Stimulated activated CD8-positive, alpha-beta memory T cell treated with anti-CD3 and anti-CD28 coated beads, Interleukin-4, amount 100 ng/mL, for 4 hours (primary cell): ENCODE measurements at regions not wholly inside any gene's neighbourhood (a gene's known extent, or its start where the extent isn't known, plus 50 kb on each side); places are given as distances from the start of the nearest gene placed in this dataset.
A peak's percentile ranks its signal among the peaks of the same experiment; 100 is the strongest.
"Not testable (repeated sequence)": the region's sequence is repeated elsewhere in the genome, so short reads cannot be mapped to it uniquely, and the experiment has no call there.

Experiments
- DNase-seq, 2 donors: peaks; one replicate each; pipeline ENCODE4 v3.0.0-alpha.2; 2020; ENCODE audit warnings: low read depth in 2 of 2, low spot score in 1 of 2

DNA sequence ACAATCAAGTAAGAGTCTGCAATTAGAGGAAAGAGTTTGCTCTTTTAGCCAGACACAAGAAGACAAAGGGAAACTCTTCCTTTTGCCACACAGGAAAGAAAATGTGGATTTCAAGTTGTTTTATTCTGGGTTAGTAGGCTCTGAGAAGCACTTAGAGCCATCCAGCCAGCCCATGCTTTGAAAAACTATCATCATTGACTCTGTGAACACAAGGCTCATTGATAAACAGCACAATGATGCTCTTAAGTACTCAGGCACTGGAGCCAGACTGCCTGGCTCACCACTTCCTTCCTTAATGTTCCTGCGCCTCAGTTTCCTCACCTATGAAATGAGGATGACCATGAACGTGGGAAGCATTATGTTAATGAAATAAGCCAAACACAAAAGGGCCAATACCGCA lies 150.2 kb upstream of the EEA1 start:
- no peak for DNase-seq

DNA sequence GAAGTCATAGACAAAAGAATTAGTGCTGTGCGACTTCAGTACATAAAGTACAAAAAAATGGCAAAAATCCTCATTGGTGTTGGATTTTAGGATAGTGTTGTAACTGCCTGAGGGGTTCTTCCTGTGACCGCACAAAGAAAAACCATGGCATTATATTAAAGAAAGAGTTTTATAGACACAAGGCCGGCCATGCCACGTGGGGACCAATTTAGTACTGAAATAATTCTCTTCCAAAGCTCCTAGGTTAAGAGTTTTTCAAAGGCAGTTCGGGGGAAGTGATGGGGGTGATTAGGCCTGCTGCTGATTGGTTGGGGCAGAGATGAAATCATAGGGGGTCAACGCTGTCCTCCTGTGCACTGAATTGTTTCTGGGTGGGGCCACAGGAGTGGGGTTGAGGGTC lies 150.9 kb upstream of the EEA1 start:
- no peak for DNase-seq

DNA sequence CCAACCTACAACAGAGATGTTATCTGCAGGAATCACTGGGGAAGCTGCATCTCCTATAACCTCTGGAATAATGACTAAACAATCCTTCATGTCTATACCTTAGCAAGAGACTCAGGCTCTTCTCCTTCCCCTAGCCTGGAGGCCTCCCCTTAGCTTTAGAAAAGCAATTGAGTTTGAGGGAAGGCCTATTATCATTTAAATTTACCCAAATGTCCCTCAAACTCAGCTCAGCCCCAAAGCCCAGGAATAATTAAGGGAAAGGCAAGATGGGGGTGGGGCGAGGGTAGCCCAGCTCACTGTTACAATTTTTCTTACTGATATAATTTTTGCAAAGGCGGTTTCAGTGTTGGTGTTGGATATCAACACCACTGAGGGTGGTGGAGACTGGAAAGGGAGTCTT lies 151.4 kb upstream of the EEA1 start:
- DNase-seq, result no peak

DNA sequence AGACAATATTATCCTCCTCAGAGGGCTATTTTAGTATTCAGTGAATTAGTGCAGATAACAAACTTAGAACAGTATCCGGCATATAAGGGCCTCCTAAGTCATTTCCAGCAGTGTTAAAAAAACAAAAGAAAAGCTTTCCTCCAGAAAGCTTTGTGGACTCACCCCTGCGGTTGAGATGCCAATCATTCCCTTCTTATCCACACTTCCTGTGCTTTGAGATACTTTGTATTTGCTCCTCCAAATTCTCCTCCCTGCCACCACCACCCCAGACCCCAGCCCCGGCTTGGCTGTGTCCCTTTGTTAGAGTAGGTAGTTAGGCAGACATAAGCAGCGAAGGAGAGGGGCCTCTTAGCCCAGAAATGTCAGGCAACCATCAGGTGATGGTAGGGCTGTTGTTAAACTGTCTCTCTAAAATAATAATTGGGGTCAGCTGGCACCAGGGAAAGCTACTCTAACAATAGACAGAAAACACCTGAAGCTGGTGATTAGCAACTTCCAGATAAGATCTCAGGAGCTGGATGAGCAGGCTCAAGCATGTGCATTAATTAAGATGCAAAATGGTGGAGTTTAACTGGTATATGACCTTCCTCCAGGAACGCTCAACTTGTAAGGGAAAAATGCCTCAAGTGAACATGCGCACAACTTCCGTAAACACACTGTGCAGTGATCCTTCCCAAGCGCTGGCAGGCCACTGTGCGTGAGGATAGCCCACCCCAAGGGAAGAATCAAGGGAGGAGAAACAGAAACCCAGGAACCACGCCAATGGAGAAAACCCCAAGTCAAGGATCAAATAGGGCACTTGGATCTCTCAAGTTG lies 152.1 kb upstream of the EEA1 start:
- DNase-seq, result no peak

GRCh38 chr12:93081810-93082165 lies 152.7 kb upstream of the EEA1 start:
- no peak for DNase-seq

DNA sequence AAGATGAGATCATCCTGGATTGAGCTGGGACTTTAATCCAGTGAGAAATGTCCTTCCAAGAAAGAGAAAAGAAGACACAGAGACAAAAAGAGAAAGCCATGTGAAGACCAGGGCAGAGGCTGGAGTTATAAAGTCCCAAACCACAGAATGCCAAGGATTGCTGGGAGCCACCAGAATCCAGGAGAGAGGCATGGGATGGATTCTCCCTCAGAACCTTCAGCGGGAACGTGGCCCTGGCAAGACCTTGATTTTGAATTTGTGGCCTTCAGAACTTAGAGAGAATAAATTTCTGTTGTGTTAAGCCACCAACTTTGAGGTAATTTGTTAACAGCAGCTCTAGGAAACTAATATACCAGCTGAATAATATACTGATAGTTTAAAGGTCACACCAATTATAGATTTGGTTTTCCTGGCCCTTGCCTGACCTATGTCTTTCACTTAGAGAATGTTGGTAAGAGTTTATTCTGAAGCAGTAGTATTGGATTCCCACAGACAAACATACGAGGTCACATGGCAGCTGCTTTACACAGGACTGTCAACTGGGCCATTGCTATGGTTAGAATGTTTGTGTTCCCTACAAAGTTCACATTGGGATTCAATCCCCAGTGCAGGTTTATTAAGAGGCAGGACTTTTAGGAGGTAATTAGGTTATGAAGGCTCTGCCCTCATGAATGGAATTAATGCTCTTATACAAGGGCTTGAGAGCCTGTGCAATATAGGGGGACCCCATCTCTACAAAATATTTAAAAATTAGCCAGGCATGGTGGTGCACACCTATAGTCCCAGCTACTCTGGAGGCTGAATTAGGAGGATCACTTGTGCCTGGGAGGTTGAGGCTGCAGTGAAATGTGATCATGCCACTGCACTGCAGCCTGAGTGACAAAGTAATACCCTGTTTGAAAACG lies 156.5 kb upstream of the EEA1 start:
- no peak for DNase-seq

GRCh38 chr12:93086288-93086727 lies 157.2 kb upstream of the EEA1 start:
- DNase-seq, result no peak

DNA sequence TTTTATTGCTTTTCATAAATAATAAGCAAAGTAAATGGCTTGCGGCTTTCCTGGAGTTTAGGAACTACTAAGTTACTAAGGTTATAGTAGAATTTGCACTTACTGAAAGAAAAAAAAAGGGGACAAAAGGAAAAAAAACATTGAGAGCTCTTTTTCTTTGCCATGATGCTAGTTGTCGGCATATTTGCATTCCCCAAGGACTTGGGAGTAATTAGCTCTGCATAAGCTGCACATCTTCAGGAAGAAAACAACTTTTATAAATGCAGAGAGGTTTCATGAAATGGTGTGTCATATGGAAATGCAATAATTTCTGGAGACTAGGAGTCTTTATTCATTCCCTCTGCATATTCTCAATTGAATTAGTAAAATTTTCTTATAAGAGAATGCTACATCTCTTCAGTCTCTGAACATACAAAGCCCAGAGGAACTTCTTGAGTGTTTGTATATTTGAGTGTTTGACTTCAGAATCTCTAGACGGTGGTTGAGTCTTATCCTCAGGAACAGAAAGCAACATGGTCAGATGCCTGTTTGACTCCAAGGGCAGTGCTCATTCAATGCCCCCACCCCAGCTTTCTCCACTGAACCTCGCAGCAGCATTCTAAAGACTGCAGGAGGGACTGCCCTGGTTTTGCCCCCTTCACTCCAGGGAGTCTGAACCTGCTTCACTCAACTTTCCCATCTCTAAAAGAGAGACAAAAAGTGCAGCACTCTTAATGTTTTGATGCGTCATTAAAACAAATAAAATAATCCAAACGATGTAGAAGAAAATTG lies 158.9 kb upstream of the EEA1 start:
- DNase-seq, result no peak

DNA sequence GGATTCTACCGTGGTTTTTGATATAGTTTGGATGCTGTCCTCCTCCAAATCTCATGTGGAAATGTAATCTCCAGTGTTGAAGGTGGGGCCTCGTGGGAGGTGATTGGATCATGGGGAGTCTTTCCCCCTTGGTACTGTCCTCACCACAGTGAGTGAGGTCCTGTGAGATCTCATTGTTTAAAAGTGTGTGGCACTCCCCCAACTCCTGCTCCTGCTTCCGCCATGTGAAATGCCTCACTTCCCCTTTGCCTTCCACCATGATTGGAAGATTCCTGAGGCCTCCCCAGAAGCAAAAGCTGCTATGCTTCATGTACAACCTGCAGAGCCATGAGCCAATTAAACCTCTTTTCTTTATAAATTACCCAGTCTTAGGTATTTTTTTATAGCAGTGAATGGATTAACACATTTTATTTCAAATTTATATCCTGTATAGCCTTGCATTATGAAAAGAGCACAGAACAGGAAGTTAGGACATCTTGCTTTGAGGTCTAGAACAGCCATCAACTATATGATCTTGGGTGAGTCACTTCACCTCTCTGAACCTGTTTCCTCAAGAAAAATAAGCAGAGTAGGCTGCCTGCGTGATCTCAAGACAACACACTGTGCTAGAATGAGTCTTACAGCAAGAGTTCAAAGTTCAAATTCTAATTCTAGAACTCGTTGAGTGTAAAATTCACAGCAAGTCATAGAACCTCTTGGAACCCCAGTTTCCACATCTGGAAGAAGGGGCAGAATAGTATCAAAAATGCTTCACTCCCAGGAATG lies 160.9 kb upstream of the EEA1 start:
- DNase-seq, result no peak

- no peak for DNase-seq
These were observed 161.7 kb upstream of the EEA1 start for GRCh38 chr12:93090731-93091172.

DNA sequence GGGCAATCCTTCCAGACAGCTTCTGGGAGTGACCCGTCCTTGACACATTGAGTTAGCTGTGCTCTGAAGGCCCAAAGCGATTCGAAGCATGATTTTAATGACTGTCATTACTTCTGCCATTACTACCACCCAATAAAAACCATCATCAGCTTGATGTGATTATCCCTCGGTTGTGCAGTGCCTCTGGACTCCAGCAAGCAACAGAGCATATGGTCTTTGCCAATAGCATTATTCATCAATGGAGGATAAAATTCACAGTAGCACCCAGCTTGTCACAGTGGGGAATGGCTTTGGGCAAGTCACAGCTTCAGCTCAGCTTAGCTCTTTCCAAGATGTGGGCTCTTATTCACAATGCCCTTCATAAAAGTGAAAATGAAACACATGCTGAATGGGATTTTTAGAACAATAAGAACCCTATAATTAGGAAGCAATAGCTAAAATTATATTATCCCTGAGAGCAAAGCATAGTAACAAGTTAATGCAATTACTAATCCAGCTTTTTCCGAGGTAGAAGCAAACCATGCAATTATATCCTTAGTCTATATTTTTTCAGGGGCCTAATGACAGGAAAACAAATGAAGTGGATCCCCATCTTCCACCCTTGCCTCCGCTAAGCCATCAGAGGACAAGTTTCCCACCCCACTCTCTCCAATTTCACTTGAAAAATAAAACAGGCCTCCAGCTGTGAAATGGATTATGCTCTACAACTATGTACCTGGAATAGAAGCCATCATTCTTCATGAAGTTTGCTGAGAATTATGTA lies 163.0 kb upstream of the EEA1 start:
- DNase-seq, result no peak

- DNase-seq, result no peak
These were observed 163.5 kb upstream of the EEA1 start for GRCh38 chr12:93092649-93092945.

GRCh38 chr12:93093243-93093642 lies 164.1 kb upstream of the EEA1 start:
- no peak for DNase-seq

GRCh38 chr12:93094222-93094621 lies 165.1 kb upstream of the EEA1 start:
- DNase-seq, result not testable (repeated sequence)

GRCh38 chr12:93094988-93095737 lies 166.1 kb upstream of the EEA1 start:
- DNase-seq, result no peak

GRCh38 chr12:93097417-93097816 lies 168.3 kb upstream of the EEA1 start:
- DNase-seq, result no peak

DNA sequence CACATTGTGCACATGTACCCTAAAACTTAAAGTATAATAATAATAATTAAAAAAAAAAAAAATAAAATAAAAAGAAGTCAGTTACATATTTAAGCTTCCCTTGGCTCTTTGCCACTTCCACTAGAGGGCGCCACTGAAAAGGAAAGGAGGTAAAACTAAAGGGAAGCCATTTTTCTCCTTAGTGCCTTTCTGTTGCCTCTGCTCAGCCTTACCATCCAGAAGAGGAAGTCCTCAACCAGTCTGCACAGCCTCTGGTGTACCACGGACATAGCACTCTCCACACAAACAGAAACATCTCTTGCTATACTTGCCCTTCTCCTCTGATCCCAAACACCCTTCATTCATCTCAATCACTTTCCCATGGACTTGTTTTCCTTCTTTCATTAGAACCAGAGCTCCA lies 169.0 kb upstream of the EEA1 start:
- peak in 1 of 2 donors; percentile 53 for DNase-seq

DNA sequence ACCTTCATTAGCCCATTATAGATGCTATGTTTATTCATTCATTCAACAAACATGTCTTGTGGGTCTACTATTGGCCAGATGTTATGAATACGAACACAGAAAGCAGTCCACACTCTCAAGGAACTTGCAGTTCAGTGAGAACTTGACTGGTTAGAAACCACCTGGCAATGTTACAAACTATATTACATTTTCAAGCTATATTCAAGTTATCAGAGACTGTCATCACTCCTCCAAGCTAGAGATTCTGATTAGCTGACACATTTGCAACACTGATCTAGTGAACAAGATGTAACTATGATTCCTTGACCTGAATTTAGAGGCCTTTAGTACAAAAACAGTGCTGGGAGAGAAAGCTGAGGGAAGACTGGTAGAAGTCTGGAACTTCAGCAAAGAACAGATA lies 170.7 kb upstream of the EEA1 start:
- DNase-seq, result no peak

DNA sequence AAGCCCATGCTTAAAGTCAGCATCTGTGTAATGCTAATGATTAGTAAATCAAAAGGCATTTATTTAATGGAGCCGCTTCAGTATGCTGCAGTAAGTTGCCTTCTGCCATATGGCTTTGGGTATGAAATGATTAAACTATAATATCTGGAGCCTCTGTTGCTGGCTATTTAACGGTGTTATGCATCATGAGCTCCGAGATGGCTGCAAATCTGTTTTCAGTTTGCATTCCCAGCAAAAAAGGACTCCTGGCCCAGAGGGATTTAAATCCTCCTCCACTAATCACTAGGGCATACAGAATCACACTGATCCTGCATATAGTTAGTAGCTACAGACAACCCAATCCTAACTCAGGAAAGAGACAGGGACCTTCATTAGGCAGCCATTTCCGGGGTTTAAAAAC lies 171.5 kb upstream of the EEA1 start:
- no peak for DNase-seq

DNA sequence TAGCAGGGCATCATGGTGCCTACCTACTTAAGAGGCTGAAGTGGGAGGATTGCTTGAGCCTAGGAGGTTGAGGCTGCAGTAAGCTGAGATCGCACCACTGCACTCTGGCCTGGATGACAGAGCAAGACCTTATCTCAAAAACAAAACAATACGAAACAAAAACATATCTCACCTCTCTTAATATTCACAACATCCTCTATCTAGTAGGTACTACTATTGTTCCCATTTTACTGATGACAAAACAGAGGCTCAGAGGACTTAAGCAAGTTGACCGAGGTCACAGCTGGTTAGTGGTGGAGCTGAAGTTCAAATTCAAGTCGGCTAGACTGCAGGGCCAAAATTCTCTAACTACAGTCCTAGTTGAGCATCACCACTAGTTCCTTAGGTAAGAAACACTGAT lies 172.3 kb upstream of the EEA1 start:
- no peak for DNase-seq
